Right hindlimb (tissue), 1 donor: ENCODE measurements at regions not wholly inside any gene's neighbourhood (a gene's known extent, or its start where the extent isn't known, plus 50 kb on each side); places are given as distances from the start of the nearest gene placed in this dataset.
"Not testable (repeated sequence)": the region's sequence is repeated elsewhere in the genome, so short reads cannot be mapped to it uniquely, and the experiment has no call there.

Source experiments
- DNase-seq: peaks from one replicate; pipeline ENCODE4 v3.0.0-alpha.2; 2018

DNA sequence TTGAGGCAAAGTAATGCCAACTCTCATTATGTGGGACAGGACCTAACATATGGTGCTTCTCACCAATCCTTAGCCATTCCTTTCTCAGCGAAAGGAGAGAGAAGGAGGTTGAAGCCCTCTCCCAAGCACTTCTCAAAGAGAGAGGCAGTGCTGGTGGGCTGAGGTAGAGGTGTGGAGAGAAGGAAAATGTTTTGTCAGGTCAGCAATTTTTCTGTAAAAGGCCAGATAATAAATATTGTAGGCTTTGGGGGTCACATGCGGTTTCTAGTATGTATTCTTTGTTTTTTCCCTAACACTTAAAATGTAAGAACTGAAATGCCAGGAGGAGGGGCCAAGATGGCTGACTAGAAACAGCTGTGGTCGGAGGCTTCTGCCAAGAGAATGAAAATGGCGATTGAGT lies 225.0 kb upstream of the NPY start:
- no peak for DNase-seq

DNA sequence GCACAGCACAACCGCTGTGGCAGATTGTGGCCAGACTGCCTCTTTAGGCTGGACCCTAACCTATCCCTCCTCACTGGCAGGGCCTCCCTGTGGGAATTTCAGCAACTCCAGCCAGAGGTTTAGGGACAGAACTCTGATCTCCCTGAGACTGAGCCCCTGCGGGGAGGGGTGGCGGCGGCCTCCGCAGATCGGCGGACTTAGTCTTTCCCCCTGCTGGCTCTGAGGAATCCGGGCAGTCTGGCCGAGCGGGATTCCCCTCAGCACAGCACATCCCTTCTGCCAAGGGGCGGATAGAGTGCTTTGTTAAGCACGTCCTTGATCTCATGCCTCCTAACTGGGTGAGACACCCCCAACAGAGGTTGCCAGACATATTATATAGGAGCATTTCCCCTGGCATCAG lies 224.2 kb upstream of the NPY start:
- DNase-seq, result no peak

DNA sequence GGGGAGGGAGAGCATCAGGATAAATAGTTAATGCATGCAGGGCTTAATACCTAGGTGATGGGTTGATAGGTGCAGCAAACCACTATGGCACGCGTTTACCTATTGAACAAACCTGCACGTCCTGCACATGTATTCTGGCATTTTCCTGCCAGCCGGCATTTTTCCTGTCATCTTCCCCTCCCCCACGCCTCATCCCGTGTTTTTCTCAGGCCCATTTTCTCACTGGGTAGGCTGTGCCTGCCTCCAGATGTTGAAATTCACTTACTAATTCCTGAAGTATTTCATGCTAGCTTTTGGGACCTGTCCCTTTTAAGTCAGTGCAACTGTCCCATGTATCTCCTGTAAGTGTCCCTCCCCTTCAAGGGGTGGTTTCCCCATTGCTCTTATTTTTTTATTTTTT lies 220.3 kb upstream of the NPY start:
- DNase-seq, result no peak

DNA sequence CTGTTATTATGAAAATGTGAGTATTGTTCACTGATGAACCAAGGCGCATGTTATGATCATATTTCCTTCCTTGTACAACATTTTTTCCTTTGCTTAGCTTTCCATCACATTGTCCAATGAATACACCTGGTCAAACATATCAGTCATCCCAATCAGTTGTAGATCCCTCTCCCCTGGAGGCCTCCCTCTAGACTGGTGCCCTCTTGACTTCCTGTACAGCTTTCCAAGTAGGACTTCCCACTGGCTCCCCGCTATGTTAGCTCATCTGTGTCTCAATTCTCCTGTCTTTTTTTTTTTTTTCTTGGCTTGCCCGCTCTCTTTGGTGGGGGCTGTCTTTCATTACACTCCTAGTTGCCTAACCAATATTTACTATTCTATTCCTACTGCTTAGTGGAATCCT lies 214.2 kb upstream of the NPY start:
- no peak for DNase-seq

DNA sequence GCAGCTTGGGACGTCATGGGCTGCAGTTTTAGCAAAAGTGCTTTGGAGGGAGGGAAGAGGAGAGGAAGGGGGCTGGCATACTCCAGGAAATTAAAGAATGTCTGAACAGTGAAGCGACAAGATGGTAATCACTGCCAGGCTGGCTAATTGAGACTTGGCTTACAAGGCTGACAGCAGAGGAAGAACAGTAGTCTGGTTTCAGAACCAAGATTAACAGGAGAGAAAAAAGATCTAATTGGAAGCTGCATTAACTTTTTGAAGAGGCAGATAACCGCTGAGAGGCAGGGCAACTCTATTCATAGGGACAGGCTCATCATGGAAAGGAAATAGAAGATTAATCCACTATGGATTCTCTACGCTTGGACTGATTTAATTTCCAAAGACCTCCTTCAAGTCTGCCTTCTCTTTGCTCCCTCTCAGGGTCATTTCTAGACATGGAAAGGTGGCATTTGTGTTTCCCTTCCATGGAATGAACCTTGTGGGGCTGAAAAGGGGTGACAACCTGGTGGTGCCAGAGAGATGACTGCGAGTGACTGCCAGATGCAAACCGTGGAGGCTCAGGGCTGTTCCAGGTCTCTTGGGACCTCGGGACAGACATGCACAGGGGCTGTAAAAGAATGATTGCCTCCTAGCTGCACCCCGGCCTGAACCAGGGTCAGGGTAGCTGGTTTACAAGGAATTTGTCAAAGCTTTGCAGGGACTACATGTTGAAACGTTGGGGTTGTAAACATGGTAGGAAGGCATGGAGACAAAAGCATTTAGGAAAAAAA lies 210.2 kb upstream of the NPY start:
- DNase-seq, result no peak

DNA sequence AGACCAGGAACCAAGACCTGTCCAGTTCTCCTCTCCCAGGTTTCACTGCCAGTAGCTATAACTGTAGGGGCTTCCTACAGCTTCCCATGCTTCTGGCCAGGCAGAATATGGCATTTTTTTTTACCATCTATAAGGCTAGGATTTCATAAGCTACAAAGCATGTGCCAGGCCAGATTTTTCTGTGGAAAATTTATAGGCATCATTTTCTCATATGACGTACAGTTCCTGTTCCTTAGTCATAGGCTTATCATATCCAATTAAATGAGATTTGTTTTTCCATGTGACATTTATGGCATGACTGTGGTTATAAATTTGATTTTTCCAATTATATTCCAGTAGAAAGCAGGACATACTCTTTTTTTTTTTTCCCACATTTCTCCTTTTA lies 208.6 kb upstream of the NPY start:
- DNase-seq, result no peak

DNA sequence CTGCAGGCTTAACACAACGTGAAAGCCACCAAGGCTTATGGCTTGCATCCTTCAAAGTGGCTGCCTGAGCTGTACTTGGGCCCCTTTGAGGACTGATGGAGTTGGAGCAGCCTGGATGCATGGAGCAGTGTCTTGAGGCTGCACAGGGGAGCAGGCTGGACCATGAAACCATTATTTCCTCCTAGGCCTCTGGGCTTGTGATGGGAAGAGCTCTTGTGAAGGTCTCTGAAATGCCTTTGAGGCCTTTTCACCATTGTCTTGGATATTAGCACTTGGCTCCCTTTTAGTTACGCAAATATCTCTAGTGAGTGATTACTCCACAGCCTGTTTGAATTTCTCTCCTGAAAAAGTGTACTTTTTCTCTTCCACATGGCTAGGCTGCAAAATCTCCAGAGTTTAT lies 201.2 kb upstream of the NPY start:
- no peak for DNase-seq

DNA sequence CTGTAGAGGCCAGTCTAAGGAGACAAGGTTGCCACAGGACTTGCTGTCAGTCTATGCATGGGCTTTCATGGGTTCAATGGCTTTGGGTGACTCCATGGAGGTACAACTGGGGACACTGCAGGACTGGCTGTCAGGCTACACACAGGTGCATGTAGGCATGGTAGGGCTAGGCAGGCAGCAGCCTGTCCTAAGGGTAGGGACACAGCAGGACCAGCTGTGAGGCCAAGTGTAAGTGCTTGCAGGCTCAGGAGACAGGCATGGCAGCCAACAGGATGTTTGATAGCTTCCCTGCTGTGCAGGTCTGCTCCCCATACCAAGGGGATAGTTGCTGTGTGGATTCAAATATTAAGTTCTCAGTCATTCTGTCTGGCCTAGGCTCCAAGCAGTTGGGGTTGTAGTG lies 181.0 kb upstream of the NPY start:
- DNase-seq, result no peak

DNA sequence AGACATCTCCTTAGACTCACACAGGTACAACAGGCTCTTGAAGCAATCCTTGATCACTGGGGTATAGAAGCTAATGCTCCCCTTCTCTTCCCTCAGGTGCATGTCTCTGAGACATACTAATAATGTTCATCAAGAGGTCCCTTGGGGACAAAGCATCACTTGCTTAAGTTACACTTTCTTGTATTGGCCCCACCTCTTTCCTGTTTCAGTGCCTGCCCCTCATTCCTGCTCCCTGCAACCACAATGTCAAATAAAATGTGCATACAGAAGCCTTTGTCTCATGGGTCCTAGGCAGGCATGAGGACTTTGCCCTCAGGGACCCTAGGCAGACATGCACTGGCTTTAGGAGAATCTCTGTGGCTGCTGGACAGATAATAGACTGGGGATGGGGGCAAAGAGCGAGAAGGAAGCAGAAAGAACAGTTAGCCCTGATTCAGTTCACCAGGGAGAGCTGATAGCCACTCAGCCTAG lies 175.0 kb upstream of the NPY start:
- no peak for DNase-seq

DNA sequence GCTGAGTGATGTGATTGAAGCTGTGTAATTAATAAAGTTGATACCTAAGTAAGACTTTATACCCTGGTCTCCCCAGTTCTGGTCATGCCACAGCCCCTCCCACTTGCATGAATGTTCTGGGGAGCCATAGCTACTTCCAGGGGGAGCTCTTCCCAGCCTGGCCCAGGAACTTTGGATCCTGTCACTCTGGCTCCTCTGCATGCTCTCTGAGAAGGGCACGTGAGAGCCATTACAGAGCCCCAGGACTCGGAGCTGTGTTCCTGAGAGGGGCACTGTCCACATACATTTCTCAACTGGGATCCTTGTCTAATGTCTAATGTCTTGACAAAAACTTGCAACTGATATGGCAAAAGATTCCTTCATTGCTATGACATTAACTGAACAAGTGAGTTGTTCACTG lies 173.9 kb upstream of the NPY start:
- no peak for DNase-seq

DNA sequence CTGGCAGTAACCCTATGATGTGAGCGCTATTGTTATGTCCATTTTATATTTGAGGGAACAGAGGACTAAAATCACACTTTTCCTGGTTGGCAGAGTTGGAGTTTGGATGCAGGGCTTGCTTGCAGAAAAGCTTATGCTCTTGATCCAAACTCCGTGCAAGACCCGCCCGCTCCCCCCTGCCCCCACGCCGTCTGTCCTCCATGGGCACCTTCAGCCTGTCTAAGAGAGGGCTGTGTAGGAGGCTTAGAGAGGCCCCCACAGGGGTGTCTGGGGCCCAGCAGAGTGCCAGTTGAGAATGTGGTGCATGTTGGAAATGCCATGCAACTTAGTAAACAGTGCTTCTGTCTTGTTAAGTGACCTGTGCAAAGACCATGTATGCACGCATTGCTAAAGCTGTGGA lies 170.5 kb upstream of the NPY start:
- DNase-seq, result no peak

DNA sequence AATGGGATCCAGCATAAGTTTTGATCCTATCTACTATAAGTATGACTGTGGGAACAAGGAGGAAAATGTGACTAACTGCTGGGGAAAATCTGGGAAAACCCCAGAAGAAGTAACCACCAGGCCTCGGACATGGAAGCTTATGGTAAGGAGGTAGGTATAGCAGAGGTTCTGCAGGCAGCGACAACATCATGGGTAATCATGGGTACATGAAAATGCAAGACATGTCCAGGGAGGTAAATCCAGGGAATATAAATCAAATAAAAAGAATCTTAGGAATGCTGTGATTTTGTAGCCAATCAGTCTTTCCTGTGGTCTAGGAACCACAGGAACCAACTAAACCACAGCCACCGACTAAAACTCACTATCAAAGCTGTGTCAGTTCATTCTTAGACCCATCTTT lies 168.3 kb upstream of the NPY start:
- DNase-seq, result no peak

DNA sequence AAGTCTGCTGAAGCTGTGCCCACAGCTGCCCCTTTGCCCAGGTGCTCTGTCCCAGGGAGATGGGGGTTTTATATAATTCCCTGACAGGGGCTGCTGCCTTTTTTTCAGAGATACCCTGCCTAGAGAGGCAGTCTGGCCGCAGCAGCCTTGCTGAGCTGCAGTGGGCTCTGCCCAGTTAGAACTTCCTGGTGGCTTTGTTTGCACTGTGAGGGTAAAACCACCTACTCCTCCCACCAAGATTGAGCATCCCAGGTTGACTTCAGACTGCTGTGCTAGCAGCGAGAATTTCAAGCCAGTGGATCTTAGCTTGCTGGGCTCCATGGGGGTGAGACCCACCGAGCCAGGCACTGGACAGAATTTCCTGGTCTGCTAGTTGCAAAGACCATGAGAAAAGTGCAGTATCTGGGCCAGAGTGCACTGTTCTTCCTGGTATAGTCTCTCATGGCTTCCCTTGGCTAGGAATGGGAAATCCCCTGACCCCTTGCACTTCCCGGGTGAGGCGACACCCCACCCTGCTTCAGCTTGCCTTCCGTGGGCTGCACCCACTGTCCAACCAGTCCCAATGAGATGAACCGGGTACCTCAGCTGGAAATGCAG lies 166.0 kb upstream of the NPY start:
- DNase-seq, result not testable (repeated sequence)

DNA sequence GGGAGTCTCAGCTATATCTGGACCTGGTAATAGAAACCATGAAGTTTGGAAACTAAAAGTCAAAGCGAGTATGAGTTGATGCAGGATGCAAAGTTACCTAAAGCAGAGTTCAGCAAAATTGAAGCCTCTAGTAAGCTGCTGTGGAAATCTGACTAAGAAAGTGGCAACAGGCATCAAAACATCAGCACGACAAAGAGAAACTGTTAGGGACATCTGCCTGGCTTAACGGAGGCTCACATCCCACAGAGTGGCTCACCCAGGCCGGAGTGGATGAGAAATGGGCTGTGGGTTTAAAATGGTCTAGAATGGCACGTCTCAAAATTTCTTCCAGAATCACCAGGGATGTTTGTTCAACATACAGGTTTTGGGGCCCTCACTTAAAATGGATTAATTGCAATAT lies 164.1 kb upstream of the NPY start:
- DNase-seq, result no peak

DNA sequence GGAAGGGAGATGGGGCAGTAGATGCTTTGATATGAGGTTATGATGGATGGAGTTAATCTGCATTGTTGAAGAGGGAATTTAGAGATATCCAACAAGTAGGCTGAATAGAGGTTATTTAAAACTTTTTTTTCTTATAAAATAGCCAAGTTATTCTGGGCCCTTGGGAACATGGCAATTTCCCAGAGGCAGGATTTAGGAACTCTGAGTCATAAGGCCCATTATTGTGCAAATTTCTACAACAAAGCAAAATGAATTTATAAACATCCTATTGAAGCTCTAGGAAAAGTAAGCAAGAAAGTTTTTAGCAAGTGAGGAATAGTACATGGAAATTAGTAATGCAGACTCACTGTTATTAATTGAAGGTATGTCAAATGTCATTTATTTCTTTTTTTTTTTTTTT lies 160.9 kb upstream of the NPY start:
- DNase-seq, result no peak

DNA sequence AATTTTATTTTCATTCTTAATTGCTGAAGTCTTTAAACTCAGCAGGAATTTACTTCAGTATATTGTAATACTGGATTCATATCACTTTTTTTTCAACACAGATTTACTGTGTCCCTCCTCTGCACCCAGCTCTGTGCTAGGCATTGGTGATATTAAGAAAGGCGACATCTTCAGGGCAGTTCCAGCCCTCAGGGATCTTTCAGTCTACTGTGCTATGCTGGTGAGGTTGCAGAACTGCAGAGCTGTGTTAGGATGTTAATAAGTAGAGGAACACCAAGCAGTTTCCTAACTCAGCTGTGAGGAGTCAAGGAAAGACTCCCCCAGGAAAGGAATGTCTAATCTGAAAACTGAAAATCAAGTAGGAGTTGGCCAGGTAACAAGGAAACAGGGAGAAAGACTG lies 158.2 kb upstream of the NPY start:
- no peak for DNase-seq

DNA sequence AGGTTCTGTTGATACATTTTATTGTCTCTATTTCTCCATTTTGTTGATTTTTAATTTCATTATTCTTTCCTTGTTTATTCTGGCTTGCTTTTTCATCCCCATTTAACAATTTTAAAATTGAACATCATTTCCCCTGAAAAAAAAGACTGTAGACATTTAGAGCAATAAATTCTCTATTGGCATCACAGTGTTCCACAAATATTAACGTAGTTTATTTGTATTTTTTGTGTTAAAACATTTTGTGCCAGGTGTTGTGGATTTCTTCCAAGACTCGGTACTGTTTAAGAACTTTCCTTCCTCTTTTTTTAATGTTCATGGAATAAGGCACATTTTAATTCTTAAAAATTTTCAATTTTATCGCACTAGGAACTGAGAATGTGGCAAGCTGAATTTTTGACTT lies 156.1 kb upstream of the NPY start:
- DNase-seq, result no peak

DNA sequence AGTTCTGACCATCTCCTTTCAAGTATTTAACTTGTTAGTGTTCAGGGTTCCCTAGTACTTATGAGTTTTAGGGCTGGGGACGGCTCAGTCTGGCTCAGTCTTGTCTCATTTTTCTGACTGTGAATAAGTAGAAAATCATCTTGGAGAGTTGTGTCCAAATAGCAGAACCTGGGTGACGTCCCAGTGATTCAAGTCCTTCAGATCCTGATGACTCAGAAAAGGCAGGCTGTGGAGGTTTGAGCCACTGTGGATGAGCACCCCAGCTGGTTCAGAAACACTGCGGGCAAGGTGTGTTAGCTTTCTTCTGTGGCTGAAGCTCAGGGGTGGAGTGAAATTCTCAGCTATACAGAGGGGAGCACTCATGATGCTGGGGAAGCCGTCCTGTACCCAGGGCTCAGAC lies 154.4 kb upstream of the NPY start:
- DNase-seq, result no peak

DNA sequence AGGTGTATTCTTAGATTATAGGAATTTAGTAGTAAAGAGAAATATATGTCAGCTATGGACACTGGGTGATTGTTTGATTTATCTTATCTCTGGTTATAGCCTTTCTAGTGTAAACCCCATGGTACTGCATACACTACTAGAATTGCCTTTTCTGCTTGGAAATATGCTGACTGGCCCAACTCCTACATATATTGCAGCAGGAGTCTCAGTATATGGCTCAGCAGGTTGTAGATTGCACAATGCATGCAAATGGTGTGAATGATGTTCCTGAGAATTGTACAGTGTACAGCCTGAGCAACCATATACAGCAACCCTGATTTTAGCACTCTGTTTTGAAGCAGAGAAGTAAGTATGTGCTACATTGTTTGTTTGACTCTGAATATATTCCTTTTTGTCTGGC lies 153.4 kb upstream of the NPY start:
- DNase-seq, result no peak

DNA sequence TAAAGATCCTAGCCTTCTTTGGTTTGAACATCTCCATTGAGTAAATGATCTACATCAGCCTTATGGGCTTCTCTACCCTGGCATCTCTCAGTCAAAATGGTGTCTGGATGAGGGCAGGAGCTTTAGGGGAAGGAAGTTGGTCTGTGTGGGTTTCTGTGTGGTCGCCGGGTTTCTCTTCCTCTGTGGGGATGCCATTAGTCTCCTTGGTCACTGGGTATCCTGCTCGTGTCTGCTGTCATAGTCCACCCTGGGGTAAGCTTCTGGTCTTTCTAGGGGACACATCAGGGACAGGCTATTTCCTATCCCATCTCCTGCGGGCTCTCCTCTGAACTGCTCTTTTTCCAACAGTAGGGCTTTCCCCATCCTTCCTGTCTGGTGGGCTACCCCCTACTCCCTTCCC lies 150.3 kb upstream of the NPY start:
- DNase-seq, result no peak

DNA sequence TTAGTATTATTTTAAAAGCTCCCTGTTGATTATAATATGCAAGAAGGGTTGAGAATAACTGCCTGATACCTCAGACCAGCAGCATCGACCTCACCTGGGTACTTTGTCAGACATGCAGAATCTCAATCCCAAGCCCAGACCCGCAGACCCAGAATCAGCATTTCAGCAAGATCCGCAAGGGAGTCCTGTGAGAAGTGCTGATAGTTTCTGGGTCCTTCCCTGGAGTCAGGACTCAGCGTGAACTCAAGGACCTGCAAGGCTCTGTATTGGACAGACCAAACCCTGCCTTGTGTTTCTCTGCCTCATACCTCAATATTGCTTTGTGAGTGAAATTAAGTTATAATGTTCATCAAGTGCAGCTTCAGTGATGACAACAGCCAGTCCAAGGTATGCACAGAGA lies 149.5 kb upstream of the NPY start:
- no peak for DNase-seq

DNA sequence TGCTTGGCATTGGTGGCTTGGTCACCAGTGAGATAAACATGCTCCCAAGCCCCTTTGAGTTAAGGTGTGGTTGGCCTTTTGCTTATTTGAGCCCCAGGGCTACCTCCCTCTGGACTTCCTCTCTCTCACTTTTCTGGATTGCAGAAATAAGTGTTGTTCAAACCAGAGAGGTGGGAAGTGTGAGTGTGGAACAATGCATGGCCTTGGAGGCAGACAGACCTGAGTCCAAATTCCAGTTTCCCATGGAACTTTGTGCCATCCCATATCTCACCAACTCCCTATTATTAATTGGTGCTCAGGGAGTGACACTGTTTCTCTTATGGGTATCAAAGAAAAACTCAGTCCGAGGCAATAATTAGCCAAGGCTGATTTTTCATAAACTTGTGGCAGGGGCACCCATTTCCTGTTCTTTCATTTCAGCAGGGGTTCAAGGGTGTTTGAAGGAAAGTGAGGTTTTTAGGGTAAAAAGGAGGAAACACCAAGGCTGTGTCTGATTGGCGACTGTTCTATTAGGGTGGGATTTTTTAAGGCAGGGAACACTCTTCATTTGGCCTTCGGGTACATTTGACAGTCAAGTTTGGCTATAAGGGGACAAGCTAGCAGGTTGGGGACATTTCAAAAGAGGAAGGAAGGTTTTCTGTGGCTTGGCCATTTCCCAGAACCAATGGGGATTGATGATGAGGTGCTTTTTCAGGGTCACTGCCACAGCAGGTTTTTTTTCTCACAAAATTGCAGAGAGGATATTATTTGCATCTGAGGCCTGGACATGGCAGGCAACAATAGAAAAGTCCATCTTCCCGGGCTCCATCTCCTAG lies 148.8 kb upstream of the NPY start:
- no peak for DNase-seq

DNA sequence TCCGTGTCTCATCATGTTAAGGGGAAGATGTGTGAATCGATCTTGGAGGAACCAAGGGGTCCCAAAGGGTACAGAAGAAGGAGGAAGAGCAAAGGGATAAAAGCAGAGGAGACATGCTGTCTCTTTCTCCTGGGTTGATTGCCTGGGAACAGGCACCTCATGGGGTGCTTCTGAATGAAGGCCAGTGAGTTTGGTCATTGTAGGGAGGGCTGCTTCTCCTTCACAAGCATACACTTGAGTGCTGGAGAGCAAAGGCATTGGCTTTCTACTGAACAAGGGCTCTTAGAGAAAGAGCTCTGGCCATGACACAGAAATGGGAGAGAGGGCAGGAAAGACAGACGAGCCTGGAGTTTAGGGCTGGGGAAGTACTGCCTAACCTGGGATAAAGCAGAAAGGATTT lies 146.7 kb upstream of the NPY start:
- no peak for DNase-seq

DNA sequence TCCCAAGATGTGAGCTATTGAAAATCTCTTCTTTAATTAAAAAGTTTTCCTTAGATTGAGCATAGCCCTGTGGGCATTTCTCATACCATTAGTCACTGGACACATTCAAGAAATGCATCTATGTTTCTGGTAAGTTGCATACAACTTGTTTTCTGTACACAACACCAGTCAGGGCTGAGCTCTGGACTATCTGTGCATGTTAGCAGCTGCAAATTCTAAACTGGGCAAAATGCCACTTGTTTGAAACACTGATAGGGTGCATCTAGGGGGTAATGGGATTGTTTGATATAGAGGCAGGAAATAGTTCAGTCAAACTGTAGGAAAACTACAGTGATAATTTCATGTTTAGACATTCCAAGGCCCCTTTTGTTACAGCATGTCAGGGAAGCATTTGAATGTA lies 145.6 kb upstream of the NPY start:
- no peak for DNase-seq
